ENCODE measurements at regions not wholly inside any gene's neighbourhood (a gene's known extent, or its start where the extent isn't known, plus 50 kb on each side); places are given as distances from the start of the nearest gene placed in this dataset.

DNA sequence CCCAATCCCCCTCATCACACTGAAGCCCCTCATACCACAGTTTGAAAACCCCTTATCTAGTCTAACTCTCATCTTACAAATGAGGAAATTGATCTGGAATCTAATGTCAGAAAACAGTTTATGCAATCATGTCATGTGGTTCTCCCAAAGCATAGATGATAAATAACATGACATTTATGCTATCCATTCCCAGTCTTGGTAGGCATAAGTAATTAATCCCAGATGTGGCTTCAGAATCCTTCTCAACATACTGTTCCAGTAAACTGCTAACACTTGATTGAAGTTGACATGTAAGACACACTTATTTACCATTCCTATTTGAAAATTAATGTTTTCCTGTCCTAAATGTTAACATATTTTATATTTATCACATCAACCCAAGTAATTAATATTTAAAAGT lies 168.7 kb downstream of the GALC start:
- Histone ChIP-seq H3K27me3 (no peaks in the 10 kb centered on the region), H3K4me3 (no peak overlapping the region), H3K9ac (ENCODE audit: low read depth in 2 of 2, low read length in 2 of 2) (no peak overlapping the region), H3K9me3 (no peaks in the 10 kb centered on the region), H3K36me3 (no peaks in the 10 kb centered on the region), H3K27ac (no peak overlapping the region), H3K4me1 (no peaks in the 10 kb centered on the region)
- no peak for DNase-seq
- intact Hi-C loops (cut with DNase I): no loop called here
- TF ChIP-seq, protein P1, sequence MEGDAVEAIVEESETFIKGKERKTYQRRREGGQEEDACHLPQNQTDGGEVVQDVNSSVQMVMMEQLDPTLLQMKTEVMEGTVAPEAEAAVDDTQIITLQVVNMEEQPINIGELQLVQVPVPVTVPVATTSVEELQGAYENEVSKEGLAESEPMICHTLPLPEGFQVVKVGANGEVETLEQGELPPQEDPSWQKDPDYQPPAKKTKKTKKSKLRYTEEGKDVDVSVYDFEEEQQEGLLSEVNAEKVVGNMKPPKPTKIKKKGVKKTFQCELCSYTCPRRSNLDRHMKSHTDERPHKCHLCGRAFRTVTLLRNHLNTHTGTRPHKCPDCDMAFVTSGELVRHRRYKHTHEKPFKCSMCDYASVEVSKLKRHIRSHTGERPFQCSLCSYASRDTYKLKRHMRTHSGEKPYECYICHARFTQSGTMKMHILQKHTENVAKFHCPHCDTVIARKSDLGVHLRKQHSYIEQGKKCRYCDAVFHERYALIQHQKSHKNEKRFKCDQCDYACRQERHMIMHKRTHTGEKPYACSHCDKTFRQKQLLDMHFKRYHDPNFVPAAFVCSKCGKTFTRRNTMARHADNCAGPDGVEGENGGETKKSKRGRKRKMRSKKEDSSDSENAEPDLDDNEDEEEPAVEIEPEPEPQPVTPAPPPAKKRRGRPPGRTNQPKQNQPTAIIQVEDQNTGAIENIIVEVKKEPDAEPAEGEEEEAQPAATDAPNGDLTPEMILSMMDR (IDR thresholded peaks at IDR 0.05): no peak

DNA sequence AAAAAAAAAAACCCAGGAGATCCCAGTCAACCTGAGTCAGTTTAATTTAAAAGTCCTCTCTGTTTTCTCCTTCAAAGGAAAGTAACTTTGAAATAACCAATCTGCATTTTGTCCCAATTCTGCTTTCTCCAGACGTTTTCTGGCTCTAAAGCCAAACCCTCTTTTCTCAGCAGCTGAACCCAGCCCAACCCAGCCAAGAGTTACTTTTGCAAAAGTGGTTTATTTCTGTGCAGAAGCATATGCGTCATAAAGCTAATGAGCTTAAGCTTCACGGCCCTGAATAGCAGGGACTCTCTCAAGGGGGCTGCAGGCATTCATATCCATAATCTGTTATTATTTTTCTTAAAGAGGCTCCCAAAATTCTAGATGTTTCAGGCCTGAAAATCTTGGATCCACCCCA lies 176.6 kb downstream of the GALC start:
- H3K9ac ChIP-seq (ENCODE audit: low read depth in 2 of 2, low read length in 2 of 2): no peak overlapping the region
- no peaks in the 10 kb centered on the region for H3K9me3 ChIP-seq
- intact Hi-C loops (cut with DNase I): no loop called here
- no peaks in the 10 kb centered on the region for H3K4me1 ChIP-seq
- DNase-seq: no peak
- no peak overlapping the region for H3K4me3 ChIP-seq
- no peak overlapping the region for H3K27ac ChIP-seq
- H3K27me3 ChIP-seq: no peaks in the 10 kb centered on the region
- TF ChIP-seq, protein P1 (IDR thresholded peaks at IDR 0.05): no peak
- no peaks in the 10 kb centered on the region for H3K36me3 ChIP-seq

DNA sequence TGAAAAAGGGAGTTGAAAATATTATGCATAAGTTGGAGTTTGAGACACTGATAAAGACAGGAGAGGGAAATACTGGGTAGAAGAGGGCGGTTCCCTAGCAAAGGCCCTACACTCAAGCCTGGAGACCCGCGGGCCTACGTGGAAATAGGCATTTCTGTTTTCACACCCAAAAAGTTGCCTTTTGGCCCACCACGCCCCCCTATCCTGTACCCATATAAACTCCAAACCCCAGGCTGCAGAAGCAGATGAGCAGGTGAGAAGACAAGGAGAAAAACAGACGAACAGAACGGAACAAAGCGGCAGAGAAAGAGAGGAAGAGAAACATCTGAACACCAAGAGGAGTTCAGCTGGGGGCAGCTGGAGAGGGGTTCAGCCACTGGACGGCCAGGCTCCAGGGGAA lies 177.9 kb downstream of the GALC start:
- Histone ChIP-seq H3K27ac (no peak overlapping the region), H3K27me3 (no peaks in the 10 kb centered on the region), H3K9me3 (no peaks in the 10 kb centered on the region), H3K4me3 (no peak overlapping the region), H3K9ac (ENCODE audit: low read depth in 2 of 2, low read length in 2 of 2) (no peak overlapping the region), H3K36me3 (no peaks in the 10 kb centered on the region), H3K4me1 (no peaks in the 10 kb centered on the region)
- DNase-seq: no peak
- TF ChIP-seq, protein P1 (IDR thresholded peaks at IDR 0.05): no peak
- intact Hi-C loops (cut with DNase I): no loop called here

DNA sequence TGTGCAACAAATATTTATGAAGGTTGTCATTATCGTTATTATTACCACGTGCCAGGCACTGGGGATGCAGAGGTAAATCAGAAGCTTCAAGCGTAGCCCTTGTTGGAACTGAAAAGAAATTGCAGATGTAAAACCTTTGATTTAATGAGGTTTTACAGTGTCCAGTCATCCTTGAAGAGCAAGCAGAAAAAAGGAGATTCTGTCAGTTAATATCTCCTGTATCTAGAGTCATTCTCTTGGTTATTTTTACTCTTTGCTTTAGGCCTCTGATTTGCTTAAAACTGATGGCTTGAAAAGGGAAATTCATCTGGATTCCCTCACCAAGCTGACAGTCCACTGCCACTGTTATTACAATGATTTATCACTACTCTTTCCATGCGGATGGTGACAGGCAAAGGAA lies 179.3 kb downstream of the GALC start:
- no peaks in the 10 kb centered on the region for H3K9me3 ChIP-seq

DNA sequence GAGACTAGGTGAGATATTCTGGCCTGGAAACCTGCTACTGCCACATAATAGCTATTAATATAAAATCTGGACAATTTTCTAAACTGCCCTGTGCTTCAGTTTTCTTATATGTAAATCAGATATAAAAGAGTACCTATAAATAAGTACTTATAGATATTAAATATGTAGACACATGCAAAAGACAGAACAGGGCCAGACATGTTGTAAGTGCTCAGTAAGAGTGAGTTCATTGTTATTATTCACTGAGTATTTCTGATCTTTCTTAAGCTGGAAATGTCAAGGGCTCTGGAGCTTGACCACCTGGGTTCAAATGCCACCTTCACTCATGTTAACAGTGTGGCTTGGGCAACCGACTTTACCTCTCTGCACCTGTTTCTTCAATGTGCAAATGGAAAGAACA lies 179.8 kb downstream of the GALC start:
- H3K4me1 ChIP-seq: no peaks in the 10 kb centered on the region
- DNase-seq: no peak
- H3K27ac ChIP-seq: no peak overlapping the region
- no peak overlapping the region for H3K4me3 ChIP-seq
- H3K36me3 ChIP-seq: no peaks in the 10 kb centered on the region
- H3K9ac ChIP-seq (ENCODE audit: low read depth in 2 of 2, low read length in 2 of 2): no peak overlapping the region
- TF ChIP-seq, protein P1 (IDR thresholded peaks at IDR 0.05): no peak
- no peaks in the 10 kb centered on the region for H3K27me3 ChIP-seq
- H3K9me3 ChIP-seq: no peaks in the 10 kb centered on the region
- intact Hi-C loops (cut with DNase I): no loop called here

More for the DNA sequence above, 179.3 kb downstream of the GALC start:
- intact Hi-C loops (cut with DNase I): no loop called here
- Histone ChIP-seq H3K27ac (no peak overlapping the region), H3K27me3 (no peaks in the 10 kb centered on the region), H3K4me3 (no peak overlapping the region), H3K9ac (ENCODE audit: low read depth in 2 of 2, low read length in 2 of 2) (no peak overlapping the region), H3K36me3 (no peaks in the 10 kb centered on the region), H3K4me1 (no peaks in the 10 kb centered on the region)
- TF ChIP-seq, protein P1 (IDR thresholded peaks at IDR 0.05): no peak
- no peak for DNase-seq

DNA sequence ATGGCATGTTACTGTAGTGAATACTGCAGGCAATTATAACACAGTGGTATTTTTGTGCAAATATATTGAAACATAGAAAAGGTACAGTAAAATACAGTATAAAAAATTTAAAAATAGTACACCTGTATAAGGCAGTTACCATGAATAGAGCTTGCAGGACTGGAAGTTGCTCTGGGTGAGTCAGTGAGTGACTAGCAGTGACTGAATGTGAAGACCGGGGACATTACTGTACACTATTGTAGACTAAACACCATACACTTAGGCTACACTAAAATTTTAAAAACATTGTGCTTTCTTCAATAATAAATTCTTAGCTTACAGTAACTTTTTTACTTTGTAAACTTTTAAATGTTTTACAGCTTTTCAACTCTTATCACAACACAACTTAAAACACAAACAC lies 181.7 kb downstream of the GALC start:
- DNase-seq: no peak
- no peak overlapping the region for H3K27ac ChIP-seq
- intact Hi-C loops (cut with DNase I): no loop called here
- H3K27me3 ChIP-seq: no peaks in the 10 kb centered on the region
- TF ChIP-seq, protein P1 (IDR thresholded peaks at IDR 0.05): no peak
- H3K36me3 ChIP-seq: no peaks in the 10 kb centered on the region
- H3K9ac ChIP-seq (ENCODE audit: low read depth in 2 of 2, low read length in 2 of 2): no peak overlapping the region
- H3K4me3 ChIP-seq: no peak overlapping the region
- no peaks in the 10 kb centered on the region for H3K4me1 ChIP-seq
- H3K9me3 ChIP-seq: no peaks in the 10 kb centered on the region

All from colonic mucosa (tissue), 4 donors.